ENCODE measurements at regions not wholly inside any gene's neighbourhood (a gene's known extent, or its start where the extent isn't known, plus 50 kb on each side); places are given as distances from the start of the nearest gene placed in this dataset.

- DNase-seq: no peak
Measured at GRCh38 chr16:9374061-9374460, 282.6 kb downstream of the HAPSTR1 start.

DNA sequence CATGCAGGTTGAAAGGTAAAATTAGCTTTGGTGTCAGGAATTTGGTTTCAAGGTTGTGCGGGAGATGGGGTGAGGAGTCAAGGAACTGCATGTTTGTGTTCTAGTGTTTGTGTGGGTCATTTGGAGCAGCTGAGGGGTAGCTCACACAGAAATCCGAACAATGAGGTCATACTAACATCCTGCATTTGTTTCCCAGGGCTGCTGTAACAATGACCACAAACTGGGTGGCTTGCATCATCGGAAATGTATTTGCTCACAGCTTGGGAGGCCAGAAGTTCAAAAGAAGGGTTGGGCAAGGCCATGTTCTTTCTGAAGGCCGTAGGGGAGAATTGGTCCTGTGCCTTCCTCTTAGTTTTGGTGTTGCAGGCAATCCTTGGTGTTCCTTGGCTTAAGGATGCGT, 287.4 kb downstream of the HAPSTR1 start:
- DNase-seq: peak; percentile 3

DNA sequence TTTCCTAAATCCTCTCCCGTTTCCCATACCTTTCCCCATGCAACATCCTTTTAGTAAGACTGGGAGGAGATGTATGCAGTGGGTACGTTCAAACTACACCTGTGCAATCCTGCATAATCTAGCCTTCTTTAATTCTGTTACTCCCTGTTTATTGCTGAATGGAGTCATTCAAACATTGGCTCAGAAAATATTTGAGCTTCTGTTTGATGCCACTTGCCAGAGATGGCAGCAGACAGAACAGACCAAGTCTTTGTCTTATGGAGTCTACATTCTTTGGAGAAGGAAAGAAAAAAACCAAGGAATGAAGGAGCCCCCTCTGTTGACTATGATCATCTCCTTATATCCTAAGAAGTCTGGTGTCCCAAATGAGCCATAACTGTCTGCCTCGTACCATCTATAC, 288.8 kb downstream of the HAPSTR1 start:
- DNase-seq: no peak

DNA sequence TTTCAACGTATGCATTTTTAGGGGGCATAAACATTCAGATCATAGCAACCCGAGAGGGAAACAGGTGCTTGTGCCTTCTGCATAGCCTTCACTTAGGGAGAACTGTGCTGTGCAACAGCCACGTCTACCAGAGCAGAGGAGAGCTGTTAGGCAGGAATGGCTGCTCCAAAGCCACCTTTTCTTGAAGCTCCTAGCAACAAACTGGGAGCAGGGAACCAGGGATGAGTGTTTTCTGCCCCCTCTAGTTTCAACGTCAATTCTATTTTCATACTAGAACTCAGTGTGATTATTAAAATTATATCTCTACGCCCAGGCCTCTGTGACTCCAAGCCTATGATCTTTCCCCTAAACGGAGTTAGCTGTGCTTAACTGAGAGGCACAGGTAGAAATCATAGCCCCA, 290.0 kb downstream of the HAPSTR1 start:
- DNase-seq: no peak

GRCh38 chr16:9381905-9382304, 290.5 kb downstream of the HAPSTR1 start:
- DNase-seq: no peak

DNA sequence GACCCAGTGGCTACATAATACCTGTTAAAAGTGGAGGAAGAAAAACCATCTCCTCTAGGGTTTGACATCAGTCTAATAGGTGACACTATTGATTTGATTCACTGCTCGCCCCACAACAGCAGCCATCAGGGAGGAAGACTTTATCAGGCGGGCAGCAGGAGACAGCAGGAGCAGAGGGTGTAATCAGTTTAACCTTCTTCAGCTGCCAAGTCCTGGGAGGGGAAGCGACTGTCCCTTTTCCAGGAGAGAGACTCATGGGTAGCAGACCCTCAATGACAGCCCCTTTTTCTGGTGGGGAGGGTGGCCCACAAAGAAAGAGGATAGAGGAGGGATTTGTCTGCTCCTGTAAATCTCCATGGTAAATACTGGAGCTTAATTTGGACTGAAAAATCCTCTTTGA, 291.8 kb downstream of the HAPSTR1 start:
- no peak for DNase-seq

- DNase-seq: no peak
Measured at GRCh38 chr16:9384141-9384540, 292.7 kb downstream of the HAPSTR1 start.

DNA sequence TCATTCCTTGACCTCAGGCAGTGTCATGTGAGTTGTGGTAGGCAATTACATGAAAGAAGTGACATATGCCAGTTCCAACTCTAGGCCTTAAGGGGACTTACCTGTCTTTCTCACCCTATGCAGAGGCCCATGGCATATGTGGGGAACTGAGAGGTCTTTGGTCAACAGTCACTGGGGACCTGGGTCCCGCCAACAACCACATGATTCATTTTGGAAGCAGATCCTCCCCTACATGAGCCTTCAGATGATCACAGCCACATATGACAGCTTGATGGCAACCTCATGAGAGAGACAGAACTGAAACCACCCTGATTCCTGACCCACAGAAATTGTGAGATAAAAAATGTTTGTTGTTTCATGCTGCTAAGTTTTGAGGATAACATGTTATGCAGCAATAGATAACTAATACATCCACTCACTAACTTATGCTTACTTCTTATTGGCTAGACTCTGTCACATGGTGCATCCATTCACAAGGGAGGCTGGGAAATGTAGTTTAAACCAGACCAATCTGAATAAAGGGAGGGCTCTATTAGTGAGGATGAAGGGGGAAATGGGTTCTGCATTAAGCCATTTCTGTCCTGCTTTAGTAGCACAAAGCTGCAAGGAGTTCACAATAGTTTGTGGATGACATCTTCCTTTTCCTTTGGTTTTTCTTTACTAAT, 298.2 kb downstream of the HAPSTR1 start:
- no peak for DNase-seq

DNA sequence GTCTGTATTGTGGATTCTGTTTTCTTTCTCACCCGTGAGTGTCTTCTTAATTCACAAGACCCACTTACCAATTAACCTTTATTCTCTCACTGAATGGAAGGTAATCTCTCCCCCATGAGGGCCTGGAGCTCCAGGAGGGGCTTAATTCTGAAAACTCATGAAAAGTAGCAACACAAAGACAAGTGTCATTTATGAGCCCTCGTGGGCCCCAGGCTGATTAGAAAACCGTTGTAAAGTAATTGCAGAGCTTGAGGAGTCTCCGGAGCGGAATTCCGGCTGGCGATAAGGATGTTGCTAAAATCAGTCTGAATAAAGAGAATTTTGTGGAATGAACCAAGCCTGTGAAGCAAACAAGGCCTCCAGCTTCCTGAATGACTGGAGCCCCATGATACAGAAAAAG, 301.5 kb downstream of the HAPSTR1 start:
- no peak for DNase-seq

DNA sequence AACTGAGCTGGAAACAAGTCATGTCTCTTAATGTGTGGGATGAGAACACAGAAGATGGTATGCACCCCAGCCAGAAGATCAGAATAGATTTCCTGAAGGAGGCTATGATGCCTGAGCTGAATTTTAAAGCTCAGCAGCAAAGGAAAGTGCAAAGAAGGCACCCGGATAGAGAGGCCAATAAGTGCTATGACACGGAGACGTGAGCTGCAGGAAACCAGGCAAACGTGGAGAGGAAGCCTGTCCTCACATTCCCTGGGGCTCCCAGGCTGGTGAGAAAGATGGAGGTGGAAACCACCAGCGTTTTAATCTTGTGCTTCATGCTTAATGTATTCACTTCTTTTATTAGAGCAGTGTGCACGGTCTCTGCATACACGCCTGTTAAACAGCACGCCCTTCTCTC, 302.1 kb downstream of the HAPSTR1 start:
- DNase-seq: no peak

DNA sequence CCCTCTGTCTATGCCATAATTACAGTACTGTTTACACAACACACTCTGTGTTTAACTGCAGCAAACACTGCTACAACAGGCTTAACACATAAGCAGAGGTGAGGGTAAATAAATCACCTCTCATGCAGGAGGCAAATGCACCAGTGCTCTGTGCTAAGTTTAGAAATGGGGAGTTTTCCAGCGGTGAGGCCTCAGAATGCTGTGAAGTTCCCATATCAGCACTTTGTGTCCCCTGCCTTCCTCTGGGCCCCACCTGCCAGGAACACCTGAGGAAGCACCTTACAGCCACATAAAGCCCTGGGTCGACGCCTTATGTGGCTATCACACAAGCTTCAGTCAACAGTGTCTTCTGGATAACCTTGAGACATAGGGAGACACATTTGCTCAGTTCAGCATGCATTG, 304.5 kb downstream of the HAPSTR1 start:
- no peak for DNase-seq

DNA sequence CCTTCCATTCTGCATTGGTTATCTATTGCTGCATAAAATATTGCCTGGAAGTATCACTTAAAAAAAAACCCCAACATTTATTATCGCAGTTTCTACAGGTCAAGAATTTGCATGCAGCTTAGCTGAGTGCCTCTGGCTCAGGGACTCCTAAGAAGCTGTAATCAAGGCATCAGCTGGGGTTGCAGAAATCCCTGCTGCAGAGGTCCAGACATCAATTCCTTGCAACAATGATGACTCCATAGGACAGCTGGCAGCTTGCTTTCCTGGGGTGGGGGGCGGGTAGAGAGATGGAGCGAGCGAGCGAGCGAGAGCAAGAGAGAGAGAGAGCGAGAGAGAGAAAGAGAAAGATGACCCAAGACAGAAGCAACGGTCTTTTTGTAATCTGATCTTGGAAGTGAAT, 308.1 kb downstream of the HAPSTR1 start:
- no peak for DNase-seq

DNA sequence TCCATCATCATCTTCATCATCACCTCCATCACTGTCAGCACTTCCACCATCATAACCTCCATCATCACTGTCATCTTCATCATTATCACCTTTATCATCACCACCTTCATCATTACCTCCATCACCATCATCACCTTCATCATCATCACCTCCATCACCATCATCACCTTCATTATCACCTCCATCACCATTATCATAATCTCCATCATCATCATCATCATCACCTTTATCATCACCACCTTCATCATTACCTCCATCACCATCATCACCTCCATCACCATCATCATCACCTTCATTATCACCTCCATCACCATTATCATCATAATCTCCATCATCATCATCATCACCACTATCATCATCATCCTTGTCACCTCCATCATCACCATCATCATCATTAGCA, 309.7 kb downstream of the HAPSTR1 start:
- no peak for DNase-seq

DNA sequence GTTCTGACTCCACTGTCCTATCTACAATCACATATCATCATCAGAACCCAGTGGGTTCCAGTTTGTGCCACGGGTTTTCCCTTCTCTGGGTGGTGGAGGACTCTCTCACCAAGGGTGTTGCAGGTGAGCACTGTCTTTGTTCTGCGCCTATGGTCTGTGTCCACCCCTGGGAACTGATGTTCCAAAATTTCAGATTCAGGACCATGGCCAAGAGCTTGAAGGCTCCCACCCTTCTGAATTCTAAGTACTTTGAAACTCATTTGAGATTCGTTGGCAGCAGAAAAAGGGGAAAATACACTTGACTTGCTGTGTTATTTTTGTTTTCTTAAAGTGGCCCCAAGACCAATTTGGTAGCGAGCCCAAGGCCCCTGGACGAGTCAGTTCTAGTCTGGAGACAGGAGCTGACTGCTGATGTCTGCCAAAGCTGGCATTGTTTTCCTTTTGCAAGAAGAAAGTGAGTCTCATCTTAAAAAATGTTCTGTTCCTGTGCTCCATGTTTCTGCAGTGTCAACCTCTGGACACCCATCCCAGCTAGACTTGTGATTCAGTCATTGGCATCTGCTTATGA, 310.9 kb downstream of the HAPSTR1 start:
- no peak for DNase-seq

GRCh38 chr16:9404811-9405210, 313.4 kb downstream of the HAPSTR1 start:
- DNase-seq: no peak

GRCh38 chr16:9406038-9406712, 314.7 kb downstream of the HAPSTR1 start:
- DNase-seq: no peak

- DNase-seq: no peak
Measured at GRCh38 chr16:9407206-9407758, 315.8 kb downstream of the HAPSTR1 start.

DNA sequence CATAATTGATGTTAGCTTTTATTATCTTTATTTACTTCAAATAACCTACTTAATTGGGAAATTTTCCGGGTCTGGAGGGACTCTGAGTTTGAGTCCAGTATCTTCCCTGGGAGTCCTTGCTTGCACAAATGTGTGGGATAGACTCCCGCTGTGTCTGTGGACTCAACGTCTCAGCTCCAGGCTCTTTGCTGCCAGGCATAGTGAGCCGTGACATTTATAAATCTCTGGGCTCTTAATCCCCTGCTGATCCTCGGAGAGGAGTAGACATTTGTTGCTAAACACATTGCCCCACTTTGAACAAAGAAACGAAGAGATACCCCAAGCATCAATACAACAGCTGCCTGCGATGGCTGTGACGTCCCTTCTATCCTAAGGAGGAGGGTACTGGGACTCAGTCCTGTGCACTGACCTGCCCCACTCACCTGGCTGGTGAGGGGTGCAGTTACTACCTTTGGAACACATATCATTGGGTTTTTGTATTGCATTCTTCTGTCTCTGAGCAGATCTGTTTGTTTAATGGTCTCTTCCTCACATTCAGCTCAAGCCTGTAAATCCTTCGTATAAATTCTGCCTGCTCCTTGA, 316.9 kb downstream of the HAPSTR1 start:
- DNase-seq: peak; percentile 7

GRCh38 chr16:9409560-9410493, 318.4 kb downstream of the HAPSTR1 start:
- DNase-seq: no peak

- DNase-seq: no peak
Measured at GRCh38 chr16:9411426-9411825, 320.0 kb downstream of the HAPSTR1 start.

DNA sequence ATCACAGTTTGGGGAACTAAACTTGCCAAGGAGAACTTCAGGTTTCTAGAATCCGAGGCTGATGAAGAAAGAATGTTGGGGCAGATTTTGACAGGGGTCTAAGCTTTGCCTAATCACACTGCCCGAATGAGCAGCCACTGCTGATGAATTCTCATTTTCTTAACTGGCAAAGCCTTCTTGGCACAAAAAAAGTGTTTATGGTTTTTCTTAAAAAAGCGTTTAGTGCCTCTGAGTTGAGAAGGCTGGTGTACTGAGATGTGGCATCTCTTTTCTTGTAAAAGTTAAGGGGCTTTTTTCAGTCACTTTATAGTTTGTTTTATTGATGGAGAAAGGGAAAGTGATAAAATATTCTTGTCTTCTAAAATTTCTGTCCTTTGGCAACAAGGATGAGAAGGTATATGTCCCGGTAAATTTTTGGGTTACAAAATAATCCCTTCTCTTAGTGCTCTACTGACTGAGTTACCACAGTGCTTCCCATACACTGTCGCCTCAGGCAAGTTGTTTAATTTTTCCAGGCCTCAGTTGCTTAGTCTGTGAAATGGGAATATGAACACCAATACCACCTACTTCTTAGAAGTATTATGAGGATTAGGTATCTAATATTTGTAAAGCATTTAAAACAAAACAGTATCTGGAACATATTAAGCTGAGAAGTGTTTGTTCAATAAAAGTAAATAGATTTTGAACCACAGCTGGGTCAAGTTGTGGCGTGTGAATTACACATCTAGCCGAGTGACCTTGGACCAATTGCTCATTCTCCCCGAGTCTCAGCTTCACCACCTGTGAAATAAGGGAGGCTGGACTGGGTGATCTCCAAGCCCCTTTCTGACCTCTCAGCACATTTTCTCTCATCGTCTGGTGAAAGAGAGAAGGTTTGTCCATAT, 320.8 kb downstream of the HAPSTR1 start:
- peak; percentile 8 for DNase-seq
